LoVo (cell line): ENCODE measurements at regions not wholly inside any gene's neighbourhood (a gene's known extent, or its start where the extent isn't known, plus 50 kb on each side); places are given as distances from the start of the nearest gene placed in this dataset.
"Not testable (repeated sequence)": the region's sequence is repeated elsewhere in the genome, so short reads cannot be mapped to it uniquely, and the experiment has no call there.

Experiments
- DNase-seq: peaks from one replicate; pipeline ENCODE4 v3.0.0-alpha.2; 2016; ENCODE audit warnings: low spot score

GRCh38 chr7:159207951-159208350 lies 63.3 kb upstream of the VIPR2 start:
- DNase-seq: no peak

GRCh38 chr7:159207393-159207792 lies 62.7 kb upstream of the VIPR2 start:
- DNase-seq: no peak

GRCh38 chr7:159205833-159206232 lies 61.2 kb upstream of the VIPR2 start:
- no peak for DNase-seq

DNA sequence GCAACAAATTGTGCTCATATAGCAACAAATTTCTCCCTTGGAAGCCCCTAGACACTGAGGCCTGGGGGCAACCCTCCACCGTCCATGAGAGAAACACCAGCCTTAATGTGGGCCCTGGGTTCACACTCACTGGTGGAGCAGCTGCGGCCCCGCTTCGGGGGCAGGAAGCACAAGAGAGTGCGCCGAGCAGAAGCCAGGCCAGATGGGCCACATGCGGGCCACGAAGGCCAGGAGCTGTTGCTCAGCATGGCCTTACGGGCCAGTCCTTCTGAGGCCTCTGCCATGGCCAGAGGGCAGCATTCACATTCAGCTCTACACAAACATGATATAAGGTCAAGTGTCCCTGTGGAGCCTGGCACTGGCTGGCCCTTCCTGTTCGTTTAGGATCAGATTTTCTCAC lies 60.0 kb upstream of the VIPR2 start:
- no peak for DNase-seq

- not testable (repeated sequence) for DNase-seq
Observed at GRCh38 chr7:159203253-159203652, 58.6 kb upstream of the VIPR2 start.

GRCh38 chr7:159201722-159202330 lies 57.2 kb upstream of the VIPR2 start:
- no peak for DNase-seq

DNA sequence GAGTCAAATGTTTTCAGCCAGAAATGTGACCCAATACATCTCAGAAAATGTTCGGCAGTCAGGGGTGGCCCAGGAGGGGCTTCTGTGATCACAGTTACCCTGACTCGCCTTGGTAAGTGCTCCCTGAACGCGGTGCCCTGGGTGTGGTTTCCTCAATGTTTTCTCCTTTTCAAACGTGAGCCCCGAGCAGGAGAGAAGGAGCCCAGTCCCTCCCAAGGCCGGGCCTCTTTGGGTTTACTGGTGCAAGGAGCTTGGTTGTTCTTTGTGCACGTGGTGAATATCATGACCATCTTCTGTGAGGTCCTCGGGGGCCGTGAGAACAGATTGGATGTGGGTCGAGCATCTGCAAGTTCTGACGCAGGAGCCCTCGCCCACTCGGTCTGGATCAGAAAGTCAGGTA lies 55.8 kb upstream of the VIPR2 start:
- DNase-seq: no peak

GRCh38 chr7:159198016-159198724 lies 53.5 kb upstream of the VIPR2 start:
- DNase-seq: no peak

DNA sequence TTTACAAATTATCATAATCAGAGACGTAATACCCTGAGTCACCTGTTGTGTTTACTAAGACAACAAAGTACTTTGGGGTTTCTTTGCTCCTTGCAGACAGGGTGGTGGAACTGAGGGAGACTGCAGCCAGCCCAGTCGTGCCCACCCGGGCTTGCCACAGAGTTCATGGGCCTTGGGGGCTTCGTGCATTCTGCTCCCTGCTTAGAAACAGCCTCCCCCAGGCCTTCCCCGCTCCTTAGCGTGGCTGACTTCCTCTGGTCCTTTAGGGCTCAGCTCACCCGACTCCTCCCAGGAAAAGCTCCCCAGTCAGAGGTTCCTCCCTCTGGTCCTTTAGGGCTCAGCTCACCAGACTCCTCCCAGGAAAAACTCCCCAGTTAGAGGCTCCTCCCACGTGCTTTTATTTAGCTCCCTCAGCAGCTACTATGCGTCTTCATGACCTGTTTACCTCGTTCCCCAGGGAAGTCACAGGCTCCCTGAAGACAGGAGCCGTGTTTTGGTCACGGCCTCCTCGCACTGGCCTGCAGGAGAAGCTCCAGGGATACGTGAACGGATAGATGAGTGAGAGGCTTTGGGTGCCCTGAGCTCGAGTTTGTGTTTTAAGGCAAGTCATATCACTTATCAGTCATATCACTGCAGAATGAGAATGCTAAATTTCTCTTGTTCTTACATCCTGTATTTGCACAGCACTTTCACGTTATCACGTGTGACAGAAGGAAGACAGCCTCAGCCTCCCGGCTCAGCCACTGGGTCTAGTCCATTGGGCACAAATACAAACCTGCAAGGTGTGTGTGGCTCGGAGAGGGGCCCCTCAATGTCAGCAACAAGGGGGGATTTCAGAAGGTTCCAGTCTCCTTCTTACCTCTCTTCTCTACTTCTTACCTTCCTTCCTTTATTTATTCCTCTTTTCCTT lies 52.7 kb upstream of the VIPR2 start:
- DNase-seq: no peak

GRCh38 chr7:159196584-159196983 lies 51.9 kb upstream of the VIPR2 start:
- no peak for DNase-seq

- no peak for DNase-seq
Observed at GRCh38 chr7:159195946-159196345, 51.3 kb upstream of the VIPR2 start.
